DOHH2 (cell line): ENCODE measurements at regions not wholly inside any gene's neighbourhood (a gene's known extent, or its start where the extent isn't known, plus 50 kb on each side); places are given as distances from the start of the nearest gene placed in this dataset.
"Not testable (repeated sequence)": the region's sequence is repeated elsewhere in the genome, so short reads cannot be mapped to it uniquely, and the experiment has no call there.

ENCODE experiments used
- H3F3A ChIP-seq: fragments of 200-600 bp; sonication (generic), shearing (Covaris generic); 2 replicates; pipeline ENCODE4 v1.6.0; 2016; ENCODE audit warnings: antibody characterized with exemption, mild to moderate bottlenecking; ENCODE audit not compliant: control insufficient read depth, insufficient read depth
- H3K27ac ChIP-seq: fragments of 200-600 bp; sonication (generic); 2 replicates; pipeline ENCODE4 v1.5.1; 2014; ENCODE audit warnings: low read depth, mild to moderate bottlenecking, low read length, moderate library complexity
- H3K27me3 ChIP-seq: fragments of 200-600 bp; sonication (generic); 2 replicates; pipeline ENCODE4 v1.6.1; 2014; ENCODE audit warnings: mild to moderate bottlenecking, low read length, mixed read lengths; ENCODE audit not compliant: control insufficient read depth
- H3K36me3 ChIP-seq: fragments of 200-600 bp; sonication (generic); 2 replicates; pipeline ENCODE4 v1.6.1; 2014; ENCODE audit warnings: mild to moderate bottlenecking, low read length, moderate library complexity, mixed read lengths; ENCODE audit not compliant: control insufficient read depth
- H3K4me1 ChIP-seq: fragments of 200-600 bp; sonication (generic); 2 replicates; pipeline ENCODE4 v1.6.1; 2014; ENCODE audit warnings: mild to moderate bottlenecking, low read length, mixed read lengths; ENCODE audit not compliant: control insufficient read depth
- H3K4me2 ChIP-seq: fragments of 200-600 bp; sonication (generic); 2 replicates; pipeline ENCODE4 v1.6.0; 2014; ENCODE audit warnings: mild to moderate bottlenecking, low read length, moderate library complexity
- H3K4me3 ChIP-seq: fragments of 200-600 bp; sonication (generic); 2 replicates; pipeline ENCODE4 v1.5.1; 2014; ENCODE audit warnings: mild to moderate bottlenecking, low read length, mixed read lengths
- H3K79me2 ChIP-seq: fragments of 200-600 bp; sonication (generic); 2 replicates; pipeline ENCODE4 v1.6.1; 2014; ENCODE audit warnings: mild to moderate bottlenecking, low read length, mixed read lengths; ENCODE audit not compliant: control insufficient read depth
- H3K9me2 ChIP-seq: fragments of 200-600 bp; sonication (generic); replicated peaks from 2 replicates; pipeline ENCODE4 v1.6.1; 2014; ENCODE audit warnings: mild to moderate bottlenecking, low read length, mixed read lengths; ENCODE audit not compliant: control insufficient read depth
- H3K9me3 ChIP-seq: fragments of 200-600 bp; sonication (generic); 2 replicates; pipeline ENCODE4 v1.6.1; 2014; ENCODE audit warnings: antibody characterized with exemption, low read length, mixed read lengths; ENCODE audit not compliant: control insufficient read depth, insufficient read depth
- H4K20me1 ChIP-seq: fragments of 200-600 bp; sonication (generic); 2 replicates; pipeline ENCODE4 v1.6.0; 2014; ENCODE audit warnings: low read depth, mild to moderate bottlenecking, antibody characterized with exemption, low read length, moderate library complexity; ENCODE audit not compliant: control insufficient read depth, insufficient read depth
- EZH2phosphoT487 ChIP-seq: fragments of 200-600 bp; sonication (generic); IDR thresholded peaks from 2 replicates; pipeline ENCODE4 v1.6.1; 2017; ENCODE audit warnings: borderline replicate concordance, mild to moderate bottlenecking, antibody characterized with exemption, low read length, moderate library complexity, mixed read lengths
- TF ChIP-seq, protein P1 (sequence below): fragments of 200-600 bp; sonication (generic); IDR thresholded peaks from one replicate; pipeline ENCODE4 v1.5.1; 2014; ENCODE audit warnings: antibody characterized with exemption, mild to moderate bottlenecking, low read depth, low read length; ENCODE audit not compliant: poor library complexity, severe bottlenecking

DNA sequence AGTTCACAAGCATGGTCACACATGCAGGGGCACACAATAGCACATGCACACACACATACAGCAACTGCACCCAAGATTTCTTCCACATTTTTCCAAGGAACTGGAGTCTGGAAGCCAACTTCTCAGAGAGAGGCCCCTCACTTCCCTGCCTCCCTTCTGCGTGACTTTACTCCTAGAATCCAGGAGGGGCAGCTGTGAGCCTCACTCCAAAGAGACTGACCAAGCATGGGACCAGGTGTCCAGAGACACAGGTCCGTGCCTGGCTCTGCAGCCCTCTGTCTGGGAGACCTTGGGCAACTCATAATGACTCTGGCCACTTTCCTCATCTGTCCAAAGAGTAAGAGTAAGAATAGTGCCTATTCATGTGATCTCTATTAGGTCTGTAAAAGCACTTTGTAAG, 104.7 kb upstream of the TMEM132E start:
- Histone ChIP-seq H3K27me3 (peaks cover 8% of the 10 kb centered on the region; the same call in 1 of the 2 replicates), H3K4me2 (no peak overlapping the region), H3K9me3 (no peaks in the 10 kb centered on the region), H3K4me3 (no peak overlapping the region), H3K4me1 (no peaks in the 10 kb centered on the region), H4K20me1 (no peaks in the 10 kb centered on the region), H3F3A (no peaks in the 10 kb centered on the region), H3K27ac (no peak overlapping the region), H3K9me2 (no peaks in the 10 kb centered on the region), H3K79me2 (no peaks in the 10 kb centered on the region), H3K36me3 (no peaks in the 10 kb centered on the region)
- TF ChIP-seq, protein P1, sequence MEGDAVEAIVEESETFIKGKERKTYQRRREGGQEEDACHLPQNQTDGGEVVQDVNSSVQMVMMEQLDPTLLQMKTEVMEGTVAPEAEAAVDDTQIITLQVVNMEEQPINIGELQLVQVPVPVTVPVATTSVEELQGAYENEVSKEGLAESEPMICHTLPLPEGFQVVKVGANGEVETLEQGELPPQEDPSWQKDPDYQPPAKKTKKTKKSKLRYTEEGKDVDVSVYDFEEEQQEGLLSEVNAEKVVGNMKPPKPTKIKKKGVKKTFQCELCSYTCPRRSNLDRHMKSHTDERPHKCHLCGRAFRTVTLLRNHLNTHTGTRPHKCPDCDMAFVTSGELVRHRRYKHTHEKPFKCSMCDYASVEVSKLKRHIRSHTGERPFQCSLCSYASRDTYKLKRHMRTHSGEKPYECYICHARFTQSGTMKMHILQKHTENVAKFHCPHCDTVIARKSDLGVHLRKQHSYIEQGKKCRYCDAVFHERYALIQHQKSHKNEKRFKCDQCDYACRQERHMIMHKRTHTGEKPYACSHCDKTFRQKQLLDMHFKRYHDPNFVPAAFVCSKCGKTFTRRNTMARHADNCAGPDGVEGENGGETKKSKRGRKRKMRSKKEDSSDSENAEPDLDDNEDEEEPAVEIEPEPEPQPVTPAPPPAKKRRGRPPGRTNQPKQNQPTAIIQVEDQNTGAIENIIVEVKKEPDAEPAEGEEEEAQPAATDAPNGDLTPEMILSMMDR, result no peak
- TF ChIP-seq EZH2phosphoT487, result no peak

GRCh38 chr17:34472363-34472762, 107.0 kb upstream of the TMEM132E start:
- H3K79me2 ChIP-seq, result no peaks in the 10 kb centered on the region
- H3K4me1 ChIP-seq, result no peaks in the 10 kb centered on the region
- no peak overlapping the region for H3K4me2 ChIP-seq
- peaks cover 8% of the 10 kb centered on the region; the same call in 1 of the 2 replicates for H3K27me3 ChIP-seq
- no peaks in the 10 kb centered on the region for H3F3A ChIP-seq
- no peaks in the 10 kb centered on the region for H3K36me3 ChIP-seq
- no peak overlapping the region for H3K4me3 ChIP-seq
- no peaks in the 10 kb centered on the region for H3K9me3 ChIP-seq
- no peak for TF ChIP-seq EZH2phosphoT487
- TF ChIP-seq, protein P1, result no peak
- H3K27ac ChIP-seq, result no peak overlapping the region
- no peaks in the 10 kb centered on the region for H4K20me1 ChIP-seq
- H3K9me2 ChIP-seq, result no peaks in the 10 kb centered on the region

DNA sequence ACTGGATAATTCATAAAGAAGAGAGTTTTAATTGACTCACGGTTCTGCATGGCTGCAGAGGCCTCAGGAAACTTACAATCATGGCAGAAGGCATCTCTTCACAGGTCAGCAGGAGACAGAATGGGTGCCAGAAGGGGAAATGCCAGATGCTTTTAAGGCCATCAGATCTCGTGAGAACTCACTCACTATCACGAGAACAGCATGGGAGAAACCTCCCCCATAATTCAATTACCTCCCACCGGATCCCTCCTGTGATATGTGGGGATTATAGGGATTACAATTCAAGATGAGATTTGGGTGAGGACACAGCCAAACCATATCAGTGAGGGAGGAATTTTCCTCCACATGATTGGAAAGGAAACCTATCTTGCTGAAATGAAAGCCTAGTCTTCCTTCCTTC, 108.1 kb upstream of the TMEM132E start:
- H3K27ac ChIP-seq, H3F3A ChIP-seq, H3K79me2 ChIP-seq, H3K9me2 ChIP-seq, H3K4me3 ChIP-seq, H3K9me3 ChIP-seq, H3K27me3 ChIP-seq, H4K20me1 ChIP-seq, H3K4me2 ChIP-seq, H3K36me3 ChIP-seq, H3K4me1 ChIP-seq: not testable (repeated sequence)

DNA sequence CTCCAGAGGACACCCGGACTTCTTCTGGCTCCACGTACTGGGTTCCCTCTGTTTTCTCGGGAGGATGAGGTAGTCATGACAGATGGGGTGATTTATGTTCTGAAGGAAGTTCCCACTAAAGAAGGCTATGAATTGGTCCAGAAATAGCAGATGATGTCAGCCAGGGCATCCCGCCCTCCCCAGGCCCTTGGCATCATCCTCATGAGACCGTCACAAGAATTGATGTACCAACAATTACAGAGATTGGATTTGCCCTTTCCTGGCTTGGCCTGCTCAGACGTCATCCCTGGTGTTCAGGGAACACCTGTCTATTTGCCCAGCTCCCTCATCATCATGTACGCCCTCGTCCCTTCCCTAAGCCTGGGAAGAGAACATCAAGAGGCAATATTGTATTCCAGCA, 102.8 kb upstream of the CCL1 start:
- H3K4me2 ChIP-seq, result no peak overlapping the region
- TF ChIP-seq, protein P1, result no peak
- no peak for TF ChIP-seq EZH2phosphoT487
- H3K27ac ChIP-seq, result no peak overlapping the region
- H3K36me3 ChIP-seq, result no peaks in the 10 kb centered on the region
- no peaks in the 10 kb centered on the region for H3K4me1 ChIP-seq
- H3K9me3 ChIP-seq, result no peaks in the 10 kb centered on the region
- H3K79me2 ChIP-seq, result no peaks in the 10 kb centered on the region
- H3F3A ChIP-seq, result no peaks in the 10 kb centered on the region
- no peaks in the 10 kb centered on the region for H3K27me3 ChIP-seq
- no peaks in the 10 kb centered on the region for H4K20me1 ChIP-seq
- no peak overlapping the region for H3K4me3 ChIP-seq
- no peaks in the 10 kb centered on the region for H3K9me2 ChIP-seq
